Spleen (tissue), 11 donors: ENCODE measurements at regions not wholly inside any gene's neighbourhood (a gene's known extent, or its start where the extent isn't known, plus 50 kb on each side); places are given as distances from the start of the nearest gene placed in this dataset.

Experiments used
- DNase-seq: peaks from one replicate; pipeline ENCODE4 v3.0.0-alpha.2; 2020
- H3K27ac ChIP-seq, 8 donors: fragments of 200-600 bp; sonication (generic) in 7 of 8; 1 replicate in 4 of 8; 2 replicates in 4 of 8; pipeline versions ENCODE4 v1.5.0 to v1.8.0; 2016 to 2021; ENCODE audit warnings: inconsistent platforms in 4 of 8, mild to moderate bottlenecking in 4 of 8, moderate library complexity in 1 of 8
- H3K27me3 ChIP-seq, 7 donors: fragments of 200-600 bp; sonication (generic) in 6 of 7; replicated peaks in 1 of 7; 1 replicate in 4 of 7; 2 replicates in 3 of 7; pipeline versions ENCODE4 v1.5.0 to v1.8.0; 2016 to 2021; ENCODE audit warnings: inconsistent platforms in 3 of 7, mild to moderate bottlenecking in 1 of 7
- H3K36me3 ChIP-seq, 6 donors: fragments of 200-600 bp; sonication (generic) in 5 of 6; 1 replicate in 4 of 6; 2 replicates in 2 of 6; pipeline versions ENCODE4 v1.5.0 to v1.8.0; 2016 to 2021; ENCODE audit warnings: inconsistent platforms in 2 of 6
- H3K4me1 ChIP-seq, 6 donors: fragments of 200-600 bp; sonication (generic) in 5 of 6; 1 replicate in 3 of 6; 2 replicates in 3 of 6; pipeline versions ENCODE4 v1.5.0 to v1.8.0; 2016 to 2021; ENCODE audit warnings: inconsistent platforms in 3 of 6
- H3K4me3 ChIP-seq, 8 donors: fragments of 200-600 bp; sonication (generic) in 7 of 8; 1 replicate in 4 of 8; 2 replicates in 4 of 8; pipeline versions ENCODE4 v1.5.0 to v1.8.0; 2016 to 2021; ENCODE audit warnings: inconsistent platforms in 4 of 8, mild to moderate bottlenecking in 4 of 8, moderate library complexity in 2 of 8
- H3K9me3 ChIP-seq, 8 donors: fragments of 200-600 bp; sonication (generic) in 7 of 8; 1 replicate in 4 of 8; 2 replicates in 4 of 8; pipeline versions ENCODE4 v1.5.0 to v1.8.0; 2016 to 2021; ENCODE audit warnings: inconsistent platforms in 4 of 8
- CTCF ChIP-seq, 11 experiments: fragments of 200-600 bp in 7 of 11; fragments of 450-650 bp in 4 of 11; sonication (generic) in 4 of 11; IDR thresholded peaks in 8 of 11; conservative IDR thresholded peaks in 3 of 11; 1 replicate in 7 of 11; 2 replicates in 4 of 11; pipeline versions ENCODE4 v1.4.0 to v1.8.0; 2016 to 2021; ENCODE audit warnings: antibody characterized with exemption in 11 of 11, inconsistent platforms in 4 of 11, mild to moderate bottlenecking in 1 of 11
- POLR2A ChIP-seq, 3 donors: fragments of 450-650 bp; IDR thresholded peaks; one replicate each; pipeline ENCODE4 v1.5.1; 2017; ENCODE audit warnings: antibody characterized with exemption in 3 of 3, mild to moderate bottlenecking in 1 of 3
- POLR2AphosphoS5 ChIP-seq, 3 donors: sonication (generic); formaldehyde crosslinking; IDR thresholded peaks; one replicate each; pipeline ENCODE4 v1.5.1; 2017; ENCODE audit warnings: antibody characterized with exemption in 3 of 3
- WGBS, 5 donors: extraction: QIAGEN DNeasy Blood & Tissue Kit in 3 of 5; methylation state at CpG; one replicate each; pipeline versions ENCODE4 v1.1.5 to v1.1.7; 2013 to 2018; 5-methylcytosine and 5-hydroxymethylcytosine counted together
- intact Hi-C: fragments of 100-400 bp; cut with DNase I; formaldehyde crosslinking; loops from one replicate; pipeline ENCODE4 v1.15.0; 2023; ENCODE audit warnings: low total_unique reads
- donor health status: healthy with polysubstance abuse.
- donor health status: DM: no; HTN: no; CAD: no; lungs with moderate emphysema.
- donor health status: DM: no; HTN: no; CAD: no.
- donor health status: Bipolar disorder and iron deficiency.
- donor health status: healthy.
- donor health status: DM: no; HTN: no; CAD: no.
- donor health status: DM: yes; HTN: yes; CAD: no.

GRCh38 chr3:72473156-72473555 is 375.1 kb downstream of the SHQ1 start:
- intact Hi-C loops, result no loop called here
- Histone ChIP-seq H3K27ac (peak overlapping the region in 1 of 8 donors; percentile 67), H3K27me3 (peaks cover 0 to 12% (median 0%) of the 10 kb centered on the region in 7 donors), H3K4me3 (no peak overlapping the region), H3K36me3 (no peaks in the 10 kb centered on the region), H3K9me3 (no peaks in the 10 kb centered on the region), H3K4me1 (peaks cover 0 to 8% (median 0%) of the 10 kb centered on the region in 6 donors)
- TF ChIP-seq POLR2A (IDR thresholded peaks at IDR 0.05), result no peak
- no peak for DNase-seq
- 52 to 61% (median 54%) methylated on average over 5 of the region's 5 CpGs for WGBS, 5 donors

GRCh38 chr3:72470904-72471417 is 377.3 kb downstream of the SHQ1 start:
- Histone ChIP-seq H3K36me3 (no peaks in the 10 kb centered on the region), H3K4me1 (peaks cover 0 to 8% (median 0%) of the 10 kb centered on the region in 6 donors), H3K27me3 (peaks cover 0 to 16% (median 0%) of the 10 kb centered on the region in 7 donors), H3K27ac (no peak overlapping the region), H3K9me3 (no peaks in the 10 kb centered on the region), H3K4me3 (no peak overlapping the region)
- TF ChIP-seq POLR2AphosphoS5 (IDR thresholded peaks at IDR 0.05), result no peak
- no peak for TF ChIP-seq CTCF (IDR thresholded peaks at IDR 0.05 in 8 of 11, conservative IDR thresholded peaks at IDR 0.05 in 3 of 11)
- TF ChIP-seq POLR2A (IDR thresholded peaks at IDR 0.05), result no peak
- intact Hi-C loops, result no loop called here
- no peak for DNase-seq
- 88 to 96% (median 93%) methylated on average over 5 of the region's 5 CpGs for WGBS, 5 donors

GRCh38 chr3:72465853-72466252 is 382.4 kb downstream of the SHQ1 start:
- no peak overlapping the region for H3K4me3 ChIP-seq
- no peak overlapping the region for H3K27ac ChIP-seq
- no peak for TF ChIP-seq POLR2A (IDR thresholded peaks at IDR 0.05)
- no peak for TF ChIP-seq POLR2AphosphoS5 (IDR thresholded peaks at IDR 0.05)
- TF ChIP-seq CTCF (IDR thresholded peaks at IDR 0.05 in 8 of 11, conservative IDR thresholded peaks at IDR 0.05 in 3 of 11), result no peak
- intact Hi-C loops, result no loop called here
- DNase-seq, result no peak
- WGBS, 5 donors, result 54 to 76% (median 57%) methylated on average over 2 of the region's 2 CpGs
- no peaks in the 10 kb centered on the region for H3K36me3 ChIP-seq
- H3K9me3 ChIP-seq, result no peaks in the 10 kb centered on the region
- H3K27me3 ChIP-seq, result peaks cover 0 to 26% (median 0%) of the 10 kb centered on the region in 7 donors
- peaks cover 0 to 14% (median 7%) of the 10 kb centered on the region in 6 donors for H3K4me1 ChIP-seq

- H3K9me3 ChIP-seq, result no peaks in the 10 kb centered on the region
- H3K27ac ChIP-seq, result no peak overlapping the region
- WGBS, 5 donors, result 78 to 85% (median 84%) methylated on average over 8 to 9 of the region's 9 CpGs
- TF ChIP-seq POLR2A (IDR thresholded peaks at IDR 0.05), result no peak
- no peak for TF ChIP-seq CTCF (IDR thresholded peaks at IDR 0.05 in 8 of 11, conservative IDR thresholded peaks at IDR 0.05 in 3 of 11)
- TF ChIP-seq POLR2AphosphoS5 (IDR thresholded peaks at IDR 0.05), result no peak
- H3K27me3 ChIP-seq, result peaks cover 0 to 30% (median 0%) of the 10 kb centered on the region in 7 donors
- DNase-seq, result no peak
- H3K4me3 ChIP-seq, result no peak overlapping the region
- no peaks in the 10 kb centered on the region for H3K36me3 ChIP-seq
- intact Hi-C loops, result no loop called here
- peaks cover 0 to 14% (median 7%) of the 10 kb centered on the region in 6 donors for H3K4me1 ChIP-seq
These were observed 385.2 kb downstream of the SHQ1 start for GRCh38 chr3:72463083-72463482.
